ENCODE measurements at regions not wholly inside any gene's neighbourhood (a gene's known extent, or its start where the extent isn't known, plus 50 kb on each side); places are given as distances from the start of the nearest gene placed in this dataset.

- no peaks in the 10 kb centered on the region for H3K9me3 ChIP-seq
- no peak overlapping the region for H3K27ac ChIP-seq
- no peaks in the 10 kb centered on the region for H3K4me1 ChIP-seq (replicated peaks)
- no peaks in the 10 kb centered on the region for H3K27me3 ChIP-seq (replicated peaks; ENCODE audit: insufficient read depth)
- WGBS: 78% methylated on average over 23 of the region's 23 CpGs
- no peak for DNase-seq (ENCODE audit: low spot score)
- no peak overlapping the region for H3K4me3 ChIP-seq
- intact Hi-C loops (cut with DNase I): no loop called here
- no peaks in the 10 kb centered on the region for H3K36me3 ChIP-seq
- TF ChIP-seq CTCF (IDR thresholded peaks at IDR 0.05) (no peak), POLR2A (IDR thresholded peaks at IDR 0.05) (no peak), POLR2AphosphoS5 (IDR thresholded peaks at IDR 0.05) (no peak)
Observed at GRCh38 chr12:4044736-4045730, 171.8 kb upstream of the PARP11 start.

- no peak overlapping the region for H3K4me3 ChIP-seq
- no peaks in the 10 kb centered on the region for H3K4me1 ChIP-seq (replicated peaks)
- intact Hi-C loops (cut with DNase I): no loop called here
- 97% methylated on average over 9 of the region's 9 CpGs for WGBS
- no peak overlapping the region for H3K27ac ChIP-seq
- TF ChIP-seq POLR2AphosphoS5 (IDR thresholded peaks at IDR 0.05): no peak
- no peak for TF ChIP-seq POLR2A (IDR thresholded peaks at IDR 0.05)
- no peak for TF ChIP-seq CTCF (IDR thresholded peaks at IDR 0.05)
- no peak for DNase-seq (ENCODE audit: low spot score)
- no peaks in the 10 kb centered on the region for H3K27me3 ChIP-seq (replicated peaks; ENCODE audit: insufficient read depth)
- no peaks in the 10 kb centered on the region for H3K9me3 ChIP-seq
- H3K36me3 ChIP-seq: no peaks in the 10 kb centered on the region
Observed at GRCh38 chr12:4044101-4044500, 170.9 kb upstream of the PARP11 start.

- DNase-seq (ENCODE audit: low spot score): no peak
- no peaks in the 10 kb centered on the region for H3K9me3 ChIP-seq
- intact Hi-C loops (cut with DNase I): no loop called here
- H3K27ac ChIP-seq: no peak overlapping the region
- TF ChIP-seq POLR2A (IDR thresholded peaks at IDR 0.05): no peak
- no peaks in the 10 kb centered on the region for H3K36me3 ChIP-seq
- H3K27me3 ChIP-seq (replicated peaks; ENCODE audit: insufficient read depth): no peaks in the 10 kb centered on the region
- 40% methylated on average over 7 of the region's 7 CpGs for WGBS
- no peaks in the 10 kb centered on the region for H3K4me1 ChIP-seq (replicated peaks)
- H3K4me3 ChIP-seq: no peak overlapping the region
Observed at GRCh38 chr12:4041187-4041885, 168.1 kb upstream of the PARP11 start.

GRCh38 chr12:4039931-4040330, 166.7 kb upstream of the PARP11 start:
- 48% methylated on average over 2 of the region's 2 CpGs for WGBS
- no peak for DNase-seq (ENCODE audit: low spot score)
- no peak overlapping the region for H3K27ac ChIP-seq
- TF ChIP-seq POLR2AphosphoS5 (IDR thresholded peaks at IDR 0.05) (no peak), CTCF (IDR thresholded peaks at IDR 0.05) (no peak), POLR2A (IDR thresholded peaks at IDR 0.05) (no peak)
- H3K9me3 ChIP-seq: no peaks in the 10 kb centered on the region
- H3K36me3 ChIP-seq: no peaks in the 10 kb centered on the region
- intact Hi-C loops (cut with DNase I): loop anchor here (5.0 kb wide), 1 partner anchor 153 kb away; no protein-coding TSS in a partner anchor
- no peaks in the 10 kb centered on the region for H3K27me3 ChIP-seq (replicated peaks; ENCODE audit: insufficient read depth)
- H3K4me3 ChIP-seq: no peak overlapping the region
- no peaks in the 10 kb centered on the region for H3K4me1 ChIP-seq (replicated peaks)

- 26% methylated on average over 4 of the region's 4 CpGs for WGBS
- H3K27me3 ChIP-seq (replicated peaks; ENCODE audit: insufficient read depth): no peaks in the 10 kb centered on the region
- H3K4me3 ChIP-seq: no peak overlapping the region
- TF ChIP-seq CTCF (IDR thresholded peaks at IDR 0.05): peak; percentile 55 to 85 (median 80)
- TF ChIP-seq POLR2AphosphoS5 (IDR thresholded peaks at IDR 0.05): no peak
- no peaks in the 10 kb centered on the region for H3K9me3 ChIP-seq
- H3K4me1 ChIP-seq (replicated peaks): no peaks in the 10 kb centered on the region
- H3K27ac ChIP-seq: no peak overlapping the region
- no peaks in the 10 kb centered on the region for H3K36me3 ChIP-seq
- intact Hi-C loops (cut with DNase I): loop anchor here (2.0 to 5.0 kb wide), 2 partner anchors 41 to 151 kb away; no protein-coding TSS in a partner anchor
- DNase-seq (ENCODE audit: low spot score): peak; percentile 59
Observed at GRCh38 chr12:4037747-4038312, 164.6 kb upstream of the PARP11 start.
